ENCODE measurements at regions not wholly inside any gene's neighbourhood (a gene's known extent, or its start where the extent isn't known, plus 50 kb on each side); places are given as distances from the start of the nearest gene placed in this dataset.

DNA sequence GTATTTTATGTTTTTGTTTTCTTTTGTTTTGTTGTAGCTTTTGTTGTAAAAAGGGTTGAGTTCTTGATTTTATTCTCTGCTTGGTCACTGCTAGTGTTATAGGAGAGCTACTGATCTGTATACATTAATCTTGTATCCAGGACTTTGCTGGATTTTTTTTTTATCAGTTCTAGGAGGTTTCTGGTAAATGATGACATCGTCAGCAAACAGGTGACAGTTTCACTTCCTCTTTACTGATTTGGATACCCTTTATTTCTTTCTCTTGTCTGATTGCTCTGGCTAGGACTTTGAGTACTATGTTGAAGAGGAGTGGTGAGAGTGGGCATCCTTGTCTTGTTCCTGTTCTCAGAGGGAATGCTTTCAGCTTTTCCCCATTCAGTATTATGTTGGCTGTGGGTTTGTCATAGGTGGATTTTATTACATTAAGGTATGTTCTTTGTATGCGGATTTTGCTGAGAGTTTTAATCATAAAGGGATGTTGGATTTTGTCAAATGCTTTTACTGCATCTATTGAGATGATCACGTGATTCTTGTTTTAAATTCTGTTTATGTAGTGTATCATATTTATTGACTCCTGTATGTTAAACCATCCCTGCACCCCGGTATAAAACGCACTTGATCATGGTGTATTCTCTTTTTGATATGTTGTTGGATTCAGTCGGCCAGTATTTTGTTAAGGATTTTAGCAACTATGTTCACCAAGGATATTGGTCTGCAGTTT lies 905.7 kb downstream of the LTN1 start:
- TF ChIP-seq, protein P1, sequence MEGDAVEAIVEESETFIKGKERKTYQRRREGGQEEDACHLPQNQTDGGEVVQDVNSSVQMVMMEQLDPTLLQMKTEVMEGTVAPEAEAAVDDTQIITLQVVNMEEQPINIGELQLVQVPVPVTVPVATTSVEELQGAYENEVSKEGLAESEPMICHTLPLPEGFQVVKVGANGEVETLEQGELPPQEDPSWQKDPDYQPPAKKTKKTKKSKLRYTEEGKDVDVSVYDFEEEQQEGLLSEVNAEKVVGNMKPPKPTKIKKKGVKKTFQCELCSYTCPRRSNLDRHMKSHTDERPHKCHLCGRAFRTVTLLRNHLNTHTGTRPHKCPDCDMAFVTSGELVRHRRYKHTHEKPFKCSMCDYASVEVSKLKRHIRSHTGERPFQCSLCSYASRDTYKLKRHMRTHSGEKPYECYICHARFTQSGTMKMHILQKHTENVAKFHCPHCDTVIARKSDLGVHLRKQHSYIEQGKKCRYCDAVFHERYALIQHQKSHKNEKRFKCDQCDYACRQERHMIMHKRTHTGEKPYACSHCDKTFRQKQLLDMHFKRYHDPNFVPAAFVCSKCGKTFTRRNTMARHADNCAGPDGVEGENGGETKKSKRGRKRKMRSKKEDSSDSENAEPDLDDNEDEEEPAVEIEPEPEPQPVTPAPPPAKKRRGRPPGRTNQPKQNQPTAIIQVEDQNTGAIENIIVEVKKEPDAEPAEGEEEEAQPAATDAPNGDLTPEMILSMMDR (IDR thresholded peaks at IDR 0.05; ENCODE audit: low read depth, low read length), result no peak
- Histone ChIP-seq H3K9me3 (ENCODE audit: control insufficient read depth, insufficient read depth, low read length) (no peaks in the 10 kb centered on the region), H3K27ac (ENCODE audit: low read depth, low read length) (no peak overlapping the region), H3K27me3 (ENCODE audit: control insufficient read depth, insufficient read depth, low read length) (no peaks in the 10 kb centered on the region), H3K4me3 (ENCODE audit: low read depth, low read length) (no peak overlapping the region)
- no peak for DNase-seq (ENCODE audit: low read depth, low spot score)
- ChIA-PET CTCF (no interaction called here), POLR2A (no interaction called here)

DNA sequence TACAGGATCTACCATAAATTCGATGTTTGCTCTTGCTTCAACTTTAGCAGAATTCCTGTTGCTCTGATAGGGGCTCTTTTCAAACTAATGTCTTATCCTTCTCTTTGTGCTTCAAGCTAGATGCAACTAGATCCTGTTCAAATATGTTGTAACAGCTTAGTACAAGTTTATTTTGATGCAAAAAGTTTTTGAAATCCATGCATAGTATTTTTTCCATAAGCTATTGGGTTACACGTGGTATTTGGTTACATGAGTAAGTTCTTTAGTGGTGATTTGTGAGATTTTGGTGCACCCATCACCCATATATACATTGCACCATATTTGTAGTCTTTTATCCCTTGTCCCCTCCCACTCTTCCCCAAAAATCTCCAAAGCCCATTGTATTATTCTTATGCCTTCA lies 907.7 kb downstream of the LTN1 start:
- H3K27me3 ChIP-seq (ENCODE audit: control insufficient read depth, insufficient read depth, low read length), result no peaks in the 10 kb centered on the region
- POLR2A ChIA-PET, result interaction anchor here (0.6 kb wide), 1 partner anchor 31 kb away, joined by 5 read pairs; no protein-coding TSS in a partner anchor
- no peak overlapping the region for H3K4me3 ChIP-seq (ENCODE audit: low read depth, low read length)
- TF ChIP-seq, protein P1 (IDR thresholded peaks at IDR 0.05; ENCODE audit: low read depth, low read length), result no peak
- no peaks in the 10 kb centered on the region for H3K9me3 ChIP-seq (ENCODE audit: control insufficient read depth, insufficient read depth, low read length)
- CTCF ChIA-PET, result interaction anchor here (0.6 kb wide), 1 partner anchor 662 kb away, joined by 4 read pairs; no protein-coding TSS in a partner anchor
- no peak for DNase-seq (ENCODE audit: low read depth, low spot score)
- no peak overlapping the region for H3K27ac ChIP-seq (ENCODE audit: low read depth, low read length)

DNA sequence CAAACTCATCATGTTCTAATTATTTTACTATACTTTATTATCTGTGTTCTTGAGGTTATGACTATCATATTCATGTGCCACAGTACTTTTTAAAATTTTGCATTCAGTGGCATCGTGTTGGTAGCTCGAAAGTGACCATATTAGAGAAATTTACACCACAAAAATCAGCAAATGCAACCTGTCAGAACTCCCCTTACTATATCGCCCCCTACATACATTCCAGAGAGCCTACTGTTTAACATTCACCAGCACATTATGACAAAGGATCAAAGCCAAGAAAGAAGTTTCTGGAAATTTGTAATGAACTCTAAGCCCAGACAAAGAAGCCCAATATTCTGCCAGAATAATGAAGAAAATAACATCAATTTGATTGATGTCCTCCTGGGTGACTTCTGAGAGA lies 909.3 kb downstream of the LTN1 start:
- POLR2A ChIA-PET, result no interaction called here
- no peaks in the 10 kb centered on the region for H3K9me3 ChIP-seq (ENCODE audit: control insufficient read depth, insufficient read depth, low read length)
- CTCF ChIA-PET, result no interaction called here
- TF ChIP-seq, protein P1 (IDR thresholded peaks at IDR 0.05; ENCODE audit: low read depth, low read length), result no peak
- DNase-seq (ENCODE audit: low read depth, low spot score), result no peak
- no peak overlapping the region for H3K27ac ChIP-seq (ENCODE audit: low read depth, low read length)
- H3K27me3 ChIP-seq (ENCODE audit: control insufficient read depth, insufficient read depth, low read length), result no peaks in the 10 kb centered on the region
- H3K4me3 ChIP-seq (ENCODE audit: low read depth, low read length), result no peak overlapping the region

DNA sequence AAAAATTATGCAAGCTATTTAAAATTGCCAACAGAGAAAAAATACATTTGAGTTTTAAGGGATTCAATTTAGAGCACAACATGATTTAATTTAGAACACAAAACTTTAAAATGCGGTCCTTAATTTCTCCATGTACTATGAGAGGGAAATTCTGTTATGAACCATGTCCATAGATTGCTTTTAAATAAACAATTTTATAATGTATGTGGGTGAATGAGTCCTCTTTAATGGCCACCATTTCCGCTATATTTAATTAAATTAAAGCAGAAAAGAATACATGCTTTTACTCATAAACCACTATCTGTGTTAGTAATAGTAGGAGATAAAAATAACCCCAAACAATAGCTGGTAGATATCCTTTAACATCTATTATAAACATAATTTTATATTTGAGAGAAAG lies 914.6 kb downstream of the LTN1 start:
- Histone ChIP-seq H3K9me3 (ENCODE audit: control insufficient read depth, insufficient read depth, low read length) (no peaks in the 10 kb centered on the region), H3K27me3 (ENCODE audit: control insufficient read depth, insufficient read depth, low read length) (no peaks in the 10 kb centered on the region), H3K4me3 (ENCODE audit: low read depth, low read length) (no peak overlapping the region), H3K27ac (ENCODE audit: low read depth, low read length) (no peak overlapping the region)
- TF ChIP-seq, protein P1 (IDR thresholded peaks at IDR 0.05; ENCODE audit: low read depth, low read length), result no peak
- CTCF ChIA-PET, result no interaction called here
- no peak for DNase-seq (ENCODE audit: low read depth, low spot score)
- POLR2A ChIA-PET, result no interaction called here

DNA sequence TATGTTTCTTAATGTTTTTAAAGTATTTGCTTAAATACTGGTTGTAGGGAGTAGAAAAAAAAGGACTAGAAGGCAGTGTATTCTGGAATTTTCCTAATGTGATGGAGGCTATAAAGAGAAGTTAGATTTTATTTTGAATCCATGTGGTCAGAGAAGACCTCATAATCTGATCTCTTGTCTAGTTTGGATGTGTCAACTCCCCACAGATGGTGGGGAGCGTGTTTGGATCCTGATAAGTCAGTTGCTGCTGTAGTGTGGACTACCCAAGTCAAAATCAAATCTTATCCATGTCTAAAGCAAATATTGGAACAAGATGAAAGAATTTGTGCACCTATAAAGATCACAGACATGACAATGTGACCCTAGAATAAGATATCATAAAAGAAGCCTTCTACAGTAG lies 918.0 kb downstream of the LTN1 start:
- CTCF ChIA-PET, result no interaction called here
- no peaks in the 10 kb centered on the region for H3K9me3 ChIP-seq (ENCODE audit: control insufficient read depth, insufficient read depth, low read length)
- no peak for DNase-seq (ENCODE audit: low read depth, low spot score)

More for the DNA sequence above, 918.0 kb downstream of the LTN1 start:
- H3K27me3 ChIP-seq (ENCODE audit: control insufficient read depth, insufficient read depth, low read length), result no peaks in the 10 kb centered on the region
- TF ChIP-seq, protein P1 (IDR thresholded peaks at IDR 0.05; ENCODE audit: low read depth, low read length), result no peak
- H3K27ac ChIP-seq (ENCODE audit: low read depth, low read length), result no peak overlapping the region
- no peak overlapping the region for H3K4me3 ChIP-seq (ENCODE audit: low read depth, low read length)
- POLR2A ChIA-PET, result no interaction called here
